Hematopoietic multipotent progenitor cell (in vitro differentiated cells): ENCODE measurements at regions not wholly inside any gene's neighbourhood (a gene's known extent, or its start where the extent isn't known, plus 50 kb on each side); places are given as distances from the start of the nearest gene placed in this dataset.

Source experiments
- DNase-seq, 3 donors: peaks; one replicate each; pipeline ENCODE4 v3.0.0-alpha.2; 2011 to 2015; ENCODE audit warnings: low read depth in 2 of 3, low spot score in 2 of 3

GRCh38 chr6:144710207-144710606 is 425.1 kb downstream of the UTRN start:
- no peak for DNase-seq

- DNase-seq: no peak
Observed at GRCh38 chr6:144711661-144712060, 426.5 kb downstream of the UTRN start.

- no peak for DNase-seq
Observed at GRCh38 chr6:144712541-144712940, 427.4 kb downstream of the UTRN start.

GRCh38 chr6:144714021-144714712 is 429.0 kb downstream of the UTRN start:
- no peak for DNase-seq

- no peak for DNase-seq
Observed at GRCh38 chr6:144715344-144715743, 430.2 kb downstream of the UTRN start.

- DNase-seq: no peak
Observed at GRCh38 chr6:144718431-144718830, 433.3 kb downstream of the UTRN start.

GRCh38 chr6:144721232-144721631 is 436.1 kb downstream of the UTRN start:
- DNase-seq: no peak

- DNase-seq: no peak
Observed at GRCh38 chr6:144722154-144722737, 437.1 kb downstream of the UTRN start.

GRCh38 chr6:144722925-144723324 is 437.8 kb downstream of the UTRN start:
- no peak for DNase-seq

GRCh38 chr6:144723431-144723830 is 438.3 kb downstream of the UTRN start:
- DNase-seq: no peak

GRCh38 chr6:144724818-144725217 is 439.7 kb downstream of the UTRN start:
- no peak for DNase-seq

GRCh38 chr6:144725736-144726522 is 440.8 kb downstream of the UTRN start:
- no peak for DNase-seq

- no peak for DNase-seq
Observed at GRCh38 chr6:144728804-144729203, 443.7 kb downstream of the UTRN start.

- no peak for DNase-seq
Observed at GRCh38 chr6:144729502-144729901, 444.4 kb downstream of the UTRN start.

GRCh38 chr6:144730088-144730645 is 445.0 kb downstream of the UTRN start:
- DNase-seq: no peak

- no peak for DNase-seq
Observed at GRCh38 chr6:144731229-144731628, 446.1 kb downstream of the UTRN start.

GRCh38 chr6:144736763-144737162 is 451.6 kb downstream of the UTRN start:
- DNase-seq: no peak

- no peak for DNase-seq
Observed at GRCh38 chr6:144737998-144738397, 452.9 kb downstream of the UTRN start.

GRCh38 chr6:144739873-144740272 is 454.7 kb downstream of the UTRN start:
- no peak for DNase-seq

- no peak for DNase-seq
Observed at GRCh38 chr6:144741659-144742058, 456.5 kb downstream of the UTRN start.

GRCh38 chr6:144742779-144743178 is 457.6 kb downstream of the UTRN start:
- no peak for DNase-seq

- no peak for DNase-seq
Observed at GRCh38 chr6:144744720-144745119, 459.6 kb downstream of the UTRN start.
